Chondrocyte (in vitro differentiated cells): ENCODE measurements at regions not wholly inside any gene's neighbourhood (a gene's known extent, or its start where the extent isn't known, plus 50 kb on each side); places are given as distances from the start of the nearest gene placed in this dataset.

Experiments used
- DNase-seq: peaks from one replicate; pipeline ENCODE4 v3.0.0; 2021; ENCODE audit warnings: mixed read lengths, low spot score
- H3K27ac Mint-ChIP-seq: one replicate; pipeline ENCODE4 v1.8.0; 2021; ENCODE audit warnings: mild to moderate bottlenecking, moderate library complexity, mixed read lengths; ENCODE audit not compliant: unreplicated experiment
- H3K27me3 Mint-ChIP-seq: 2 replicates; pipeline ENCODE4 v1.8.0; 2021; ENCODE audit warnings: low read depth, mixed read lengths
- H3K36me3 Mint-ChIP-seq: 2 replicates; pipeline ENCODE4 v1.8.0; 2021; ENCODE audit warnings: low read depth, mixed read lengths
- H3K4me1 Mint-ChIP-seq: 2 replicates; pipeline ENCODE4 v1.8.0; 2021; ENCODE audit warnings: low read depth, mild to moderate bottlenecking, mixed read lengths
- H3K4me3 Mint-ChIP-seq: one replicate; pipeline ENCODE4 v1.8.0; 2021; ENCODE audit warnings: mild to moderate bottlenecking, moderate library complexity, mixed read lengths; ENCODE audit not compliant: unreplicated experiment
- H3K9me3 Mint-ChIP-seq: 2 replicates; pipeline ENCODE4 v1.8.0; 2021; ENCODE audit warnings: low read depth, mixed read lengths
- TF ChIP-seq, protein P1 (sequence below): fragments of 200-600 bp; sonication (generic); IDR thresholded peaks from 2 replicates; pipeline ENCODE4 v1.5.0; 2021; ENCODE audit warnings: antibody characterized with exemption, mild to moderate bottlenecking, moderate library complexity

DNA sequence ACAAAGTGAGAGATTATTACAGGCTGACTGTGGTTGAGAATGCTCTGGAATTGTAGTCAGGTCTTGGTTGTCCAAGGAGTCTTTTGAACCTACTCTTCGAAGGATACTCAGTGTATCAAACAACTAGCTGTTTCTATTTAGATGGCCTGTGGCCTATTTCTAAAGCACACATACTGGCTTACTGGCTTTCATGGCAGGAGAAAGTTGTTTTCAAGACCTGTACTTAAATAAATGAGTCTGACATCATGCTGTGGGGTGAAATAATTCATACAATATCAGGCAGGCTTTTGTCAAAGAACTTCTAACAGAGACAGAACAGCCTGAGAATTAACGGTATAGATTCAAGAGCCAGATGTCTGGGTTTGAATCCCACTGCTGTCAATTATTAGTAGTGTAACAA lies 316.7 kb upstream of the SEMA6D start:
- Mint-ChIP-seq H3K9me3 (no peaks in the 10 kb centered on the region), H3K4me3 (no peak overlapping the region), H3K36me3 (no peaks in the 10 kb centered on the region), H3K4me1 (peaks cover 4% of the 10 kb centered on the region), H3K27me3 (peaks cover 15% of the 10 kb centered on the region), H3K27ac (no peak overlapping the region)
- no peak for DNase-seq
- TF ChIP-seq, protein P1, sequence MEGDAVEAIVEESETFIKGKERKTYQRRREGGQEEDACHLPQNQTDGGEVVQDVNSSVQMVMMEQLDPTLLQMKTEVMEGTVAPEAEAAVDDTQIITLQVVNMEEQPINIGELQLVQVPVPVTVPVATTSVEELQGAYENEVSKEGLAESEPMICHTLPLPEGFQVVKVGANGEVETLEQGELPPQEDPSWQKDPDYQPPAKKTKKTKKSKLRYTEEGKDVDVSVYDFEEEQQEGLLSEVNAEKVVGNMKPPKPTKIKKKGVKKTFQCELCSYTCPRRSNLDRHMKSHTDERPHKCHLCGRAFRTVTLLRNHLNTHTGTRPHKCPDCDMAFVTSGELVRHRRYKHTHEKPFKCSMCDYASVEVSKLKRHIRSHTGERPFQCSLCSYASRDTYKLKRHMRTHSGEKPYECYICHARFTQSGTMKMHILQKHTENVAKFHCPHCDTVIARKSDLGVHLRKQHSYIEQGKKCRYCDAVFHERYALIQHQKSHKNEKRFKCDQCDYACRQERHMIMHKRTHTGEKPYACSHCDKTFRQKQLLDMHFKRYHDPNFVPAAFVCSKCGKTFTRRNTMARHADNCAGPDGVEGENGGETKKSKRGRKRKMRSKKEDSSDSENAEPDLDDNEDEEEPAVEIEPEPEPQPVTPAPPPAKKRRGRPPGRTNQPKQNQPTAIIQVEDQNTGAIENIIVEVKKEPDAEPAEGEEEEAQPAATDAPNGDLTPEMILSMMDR: no peak

DNA sequence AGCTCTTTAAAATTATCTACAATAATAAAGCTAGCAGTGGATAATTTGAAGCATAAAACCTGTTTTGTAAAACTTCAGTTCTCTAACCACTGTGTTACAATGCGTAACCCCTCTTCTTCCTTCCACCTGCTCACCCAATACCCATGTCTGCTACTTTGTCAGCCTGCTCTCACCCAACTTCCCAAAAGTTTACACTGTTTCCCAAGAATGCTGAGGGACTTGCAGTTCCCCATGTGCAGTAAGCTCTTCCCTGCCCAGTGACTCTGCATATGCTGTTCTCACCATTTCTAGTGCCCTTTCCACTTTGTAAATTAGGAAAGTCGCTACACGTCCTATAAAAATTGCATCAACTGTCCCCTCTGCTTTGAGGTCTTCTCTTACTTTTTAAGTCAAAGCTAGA lies 315.9 kb upstream of the SEMA6D start:
- H3K36me3 Mint-ChIP-seq: no peaks in the 10 kb centered on the region
- H3K4me1 Mint-ChIP-seq: peaks cover 4% of the 10 kb centered on the region
- H3K27ac Mint-ChIP-seq: no peak overlapping the region
- no peaks in the 10 kb centered on the region for H3K9me3 Mint-ChIP-seq
- TF ChIP-seq, protein P1: no peak
- peaks cover 15% of the 10 kb centered on the region for H3K27me3 Mint-ChIP-seq
- DNase-seq: no peak
- H3K4me3 Mint-ChIP-seq: no peak overlapping the region

DNA sequence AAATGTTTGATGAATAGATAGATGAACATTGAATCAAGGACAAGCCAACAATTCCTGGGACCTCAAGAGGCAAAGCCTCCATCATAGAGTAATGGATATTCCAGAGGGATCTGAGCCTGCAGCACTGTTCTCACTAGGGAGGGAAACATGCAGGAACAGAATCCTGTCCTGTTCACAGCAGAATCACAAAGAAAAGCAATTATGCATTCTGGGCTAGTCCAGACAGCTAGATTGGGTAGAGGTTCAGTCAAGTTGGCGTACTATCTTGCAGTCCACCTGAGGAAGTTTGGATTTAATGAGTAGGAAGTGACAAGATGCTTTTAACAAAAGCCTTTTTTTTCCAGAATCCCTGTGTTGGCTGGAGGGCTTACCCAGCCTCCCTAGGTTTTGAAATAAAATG lies 314.5 kb upstream of the SEMA6D start:
- peaks cover 15% of the 10 kb centered on the region for H3K27me3 Mint-ChIP-seq
- H3K36me3 Mint-ChIP-seq: no peaks in the 10 kb centered on the region
- H3K4me1 Mint-ChIP-seq: peaks cover 4% of the 10 kb centered on the region
- H3K4me3 Mint-ChIP-seq: no peak overlapping the region
- no peak for DNase-seq
- H3K27ac Mint-ChIP-seq: peak overlapping the region; percentile 10
- no peaks in the 10 kb centered on the region for H3K9me3 Mint-ChIP-seq
- TF ChIP-seq, protein P1: no peak

DNA sequence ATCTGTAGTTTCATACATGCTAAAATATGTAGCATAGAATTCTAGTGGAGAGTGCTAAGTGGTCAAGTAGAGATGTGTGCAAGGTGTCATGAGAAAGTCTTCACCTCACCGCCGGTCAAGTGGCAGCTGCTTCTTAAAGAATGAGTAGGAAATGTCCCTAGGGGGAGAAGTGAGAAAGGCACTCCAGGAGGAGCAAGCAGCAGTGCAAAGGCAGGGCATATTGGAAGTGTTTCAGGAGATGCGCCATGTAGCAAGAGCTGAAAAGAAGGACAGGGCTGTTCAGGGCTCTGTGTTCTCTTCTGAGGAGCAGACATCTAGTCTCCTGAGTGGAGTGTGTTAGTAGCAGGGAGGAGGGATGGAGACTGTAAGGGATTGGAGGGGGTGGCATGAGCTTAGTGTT lies 312.4 kb upstream of the SEMA6D start:
- Mint-ChIP-seq H3K27me3 (peaks cover 15% of the 10 kb centered on the region), H3K27ac (no peak overlapping the region), H3K4me3 (no peak overlapping the region), H3K36me3 (no peaks in the 10 kb centered on the region), H3K9me3 (no peaks in the 10 kb centered on the region), H3K4me1 (peaks cover 17% of the 10 kb centered on the region)
- TF ChIP-seq, protein P1: no peak
- DNase-seq: no peak

DNA sequence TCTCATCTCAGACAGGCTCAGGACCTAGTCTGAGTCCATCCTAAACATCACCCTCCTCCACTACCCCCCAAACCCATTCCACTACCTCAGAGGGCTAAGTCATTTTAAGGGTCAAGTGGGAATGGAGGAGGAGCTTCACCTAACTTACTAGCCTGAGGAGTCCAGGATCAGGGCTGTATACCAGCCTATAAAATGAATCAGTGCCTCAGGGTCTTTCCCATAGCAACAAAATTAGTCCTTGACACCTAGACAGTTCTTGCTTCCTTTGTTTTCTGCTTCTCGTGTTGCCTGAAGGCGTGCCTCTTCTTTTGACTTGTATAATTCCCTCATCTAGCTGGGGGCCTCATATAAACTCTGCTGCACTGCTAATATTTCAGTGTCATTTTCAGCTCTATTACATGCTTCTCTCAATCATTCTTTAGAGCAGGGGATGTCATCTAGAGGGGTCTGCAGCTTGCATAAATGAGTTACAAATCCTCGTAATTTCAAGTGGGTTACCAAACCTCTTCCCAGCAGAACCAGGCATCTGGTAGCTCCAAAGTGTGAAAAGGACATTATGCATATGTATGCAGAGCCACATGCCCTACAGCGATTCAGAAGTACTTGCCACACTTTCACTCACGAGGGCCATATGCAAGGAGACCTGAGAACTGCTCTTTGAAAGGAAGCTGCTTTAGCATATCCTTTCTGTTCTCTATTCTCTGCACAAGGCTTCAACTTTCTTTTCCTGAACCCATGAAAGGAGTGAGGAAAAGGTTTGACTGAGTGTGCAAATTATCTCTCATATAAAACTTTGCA lies 311.7 kb upstream of the SEMA6D start:
- H3K4me3 Mint-ChIP-seq: no peak overlapping the region
- TF ChIP-seq, protein P1: no peak
- H3K4me1 Mint-ChIP-seq: peaks cover 17% of the 10 kb centered on the region
- H3K27ac Mint-ChIP-seq: no peak overlapping the region
- H3K27me3 Mint-ChIP-seq: peaks cover 15% of the 10 kb centered on the region
- H3K36me3 Mint-ChIP-seq: no peaks in the 10 kb centered on the region
- H3K9me3 Mint-ChIP-seq: no peaks in the 10 kb centered on the region
- no peak for DNase-seq
